Panc1 (cell line): ENCODE measurements at regions not wholly inside any gene's neighbourhood (a gene's known extent, or its start where the extent isn't known, plus 50 kb on each side); places are given as distances from the start of the nearest gene placed in this dataset.

Experiments used
- ATAC-seq: fragments of 200-7000 bp; cut with Tn5 transposase; 2 replicates; pipeline ENCODE4 v1.9.1; 2020; ENCODE audit warnings: mild to moderate bottlenecking, moderate library complexity
- BruUV-seq: library from RNA; stranded (reverse); fragments of 400-500 nt; replicated peaks from 2 replicates; lab custom pipeline; 2021; lab: Mats Ljungman, UMichigan
- CTCF ChIA-PET: fragments of 300-600 bp; sonication (Branson Sonifier 250); formaldehyde crosslinking; loops from one replicate; lab custom pipeline; 2022; ENCODE audit warnings: antibody characterized with exemption; lab: Charles Lee
- POLR2A ChIA-PET: fragments of 300-600 bp; sonication (Branson Sonifier 250); formaldehyde crosslinking; loops from one replicate; lab custom pipeline; 2022; ENCODE audit warnings: antibody characterized with exemption; lab: Charles Lee
- DNase-seq: peaks from one replicate; pipeline ENCODE4 v3.0.0-alpha.2; 2010; ENCODE audit warnings: low read depth, low spot score
- H3K27ac ChIP-seq: 2 replicates; pipeline ENCODE4 v1.5.1; 2011; ENCODE audit warnings: mild to moderate bottlenecking, low read length, inconsistent platforms
- H3K27me3 ChIP-seq: fragments of 200-500 bp; sonication (Bioruptor generic); 2 replicates; pipeline ENCODE4 v1.6.0; 2014; ENCODE audit warnings: low read length, inconsistent platforms; ENCODE audit not compliant: control insufficient read depth, insufficient read depth
- H3K36me3 ChIP-seq: fragments of 200-500 bp; sonication (Bioruptor generic); 2 replicates; pipeline ENCODE4 v1.5.1; 2014; ENCODE audit warnings: inconsistent platforms, mild to moderate bottlenecking, low read length, moderate library complexity; ENCODE audit not compliant: control insufficient read depth, insufficient read depth
- H3K4me1 ChIP-seq: 2 replicates; pipeline ENCODE4 v1.5.1; 2011; ENCODE audit warnings: inconsistent platforms, mild to moderate bottlenecking, low read length, moderate library complexity; ENCODE audit not compliant: control insufficient read depth, insufficient read depth
- H3K4me3 ChIP-seq, 2 experiments: 2 replicates each; pipeline ENCODE4 v1.5.1; 2011 to 2012; ENCODE audit warnings: low read depth in 2 of 2, low read length in 2 of 2, mild to moderate bottlenecking in 2 of 2, inconsistent platforms in 1 of 2, moderate library complexity in 1 of 2
- H3K9me3 ChIP-seq: fragments of 200-500 bp; sonication (Bioruptor generic); 2 replicates; pipeline ENCODE4 v1.5.1; 2014; ENCODE audit warnings: low read depth, mild to moderate bottlenecking, inconsistent platforms, low read length, moderate library complexity; ENCODE audit not compliant: control insufficient read depth, insufficient read depth
- CTCF ChIP-seq: fragments of 450-650 bp; IDR thresholded peaks from 2 replicates; pipeline ENCODE4 v1.5.1; 2017; ENCODE audit warnings: mild to moderate bottlenecking
- POLR2AphosphoS5 ChIP-seq: IDR thresholded peaks from 2 replicates; pipeline ENCODE4 v1.6.1; 2012; ENCODE audit warnings: mild to moderate bottlenecking, low read depth, low read length, moderate library complexity
- REST ChIP-seq, 2 experiments: IDR thresholded peaks; 2 replicates each; pipeline ENCODE4 v1.6.1; 2011 to 2012; ENCODE audit warnings: low read depth in 2 of 2, control low read depth in 1 of 2, low read length in 1 of 2, mild to moderate bottlenecking in 1 of 2, moderate library complexity in 1 of 2; ENCODE audit not compliant: insufficient read depth in 1 of 2
- SIN3A ChIP-seq: IDR thresholded peaks from 2 replicates; pipeline ENCODE4 v1.6.1; 2012; ENCODE audit warnings: low read depth, mild to moderate bottlenecking, low read length, moderate library complexity, borderline replicate concordance; ENCODE audit not compliant: insufficient read depth
- TCF7L2 ChIP-seq: IDR thresholded peaks from 2 replicates; pipeline ENCODE4 v1.6.1; 2011; ENCODE audit warnings: mild to moderate bottlenecking, low read depth, low read length, inconsistent platforms
- in situ Hi-C: cut with HindIII; loops from 2 replicates; pipeline ENCODE4 v1.10.0; 2016; ENCODE audit warnings: low sequenced_read_pairs, low pct_unique_long_range_greater_than_20kb
- intact Hi-C: fragments of 100-400 bp; cut with micrococcal nuclease; formaldehyde crosslinking; loops from one replicate; pipeline ENCODE4 v1.10.0; 2022; ENCODE audit not compliant: unreplicated experiment

GRCh38 chr4:125072269-125072668 lies 242.5 kb upstream of the FAT4 start:
- no peak overlapping the region for H3K27ac ChIP-seq

GRCh38 chr4:125070861-125071260 lies 243.9 kb upstream of the FAT4 start:
- H3K27ac ChIP-seq, result no peak overlapping the region
- POLR2A ChIA-PET, result no interaction called here
- DNase-seq (no peak), ATAC-seq (no peak)
- no peak overlapping the region for H3K4me3 ChIP-seq
- in situ Hi-C loops (no loop called here), intact Hi-C loops (no loop called here)
- no peaks in the 10 kb centered on the region for H3K4me1 ChIP-seq
- no TSS peak for BruUV-seq
- H3K9me3 ChIP-seq, result no peaks in the 10 kb centered on the region
- no peaks in the 10 kb centered on the region for H3K27me3 ChIP-seq
- CTCF ChIA-PET, result no interaction called here
- H3K36me3 ChIP-seq, result no peaks in the 10 kb centered on the region
- TF ChIP-seq CTCF (peak; percentile 8; the same call in 1 of the 2 replicates), POLR2AphosphoS5 (no peak), SIN3A (no peak)

More at GRCh38 chr4:125072269-125072668, 242.5 kb upstream of the FAT4 start:
- no peak for TF ChIP-seq SIN3A
- TF ChIP-seq CTCF, result no peak
- TF ChIP-seq REST (IDR thresholded peaks at IDR 0.05; ENCODE audit: insufficient read depth in 1 of 2, low read depth in 2 of 2, low read length in 1 of 2), result no peak
- TF ChIP-seq TCF7L2, result no peak
- no peak for TF ChIP-seq POLR2AphosphoS5
- H3K9me3 ChIP-seq, result no peaks in the 10 kb centered on the region
- ChIA-PET POLR2A (no interaction called here), CTCF (no interaction called here)
- intact Hi-C loops (no loop called here), in situ Hi-C loops (no loop called here)
- no TSS peak for BruUV-seq
- no peaks in the 10 kb centered on the region for H3K36me3 ChIP-seq
- H3K4me1 ChIP-seq, result no peaks in the 10 kb centered on the region
- H3K27me3 ChIP-seq, result no peaks in the 10 kb centered on the region
- ATAC-seq (no peak), DNase-seq (no peak)
- no peak overlapping the region for H3K4me3 ChIP-seq
